MM.1S (cell line): ENCODE measurements at regions not wholly inside any gene's neighbourhood (a gene's known extent, or its start where the extent isn't known, plus 50 kb on each side); places are given as distances from the start of the nearest gene placed in this dataset.

Experiments used
- DNase-seq: peaks from one replicate; pipeline ENCODE4 v3.0.0-alpha.2; 2015
- H2AFZ ChIP-seq: fragments of 300-600 bp; sonication (generic); 2 replicates; pipeline ENCODE4 v1.6.0; 2016; ENCODE audit warnings: antibody characterized with exemption, low read length
- H3F3A ChIP-seq: fragments of 300-600 bp; sonication (generic); 2 replicates; pipeline ENCODE4 v1.6.1; 2016; ENCODE audit warnings: mild to moderate bottlenecking, antibody characterized with exemption, low read length, moderate library complexity, mixed read lengths; ENCODE audit not compliant: insufficient read depth
- H3K27ac ChIP-seq: fragments of 300-600 bp; sonication (generic); 2 replicates; pipeline ENCODE4 v1.5.1; 2016; ENCODE audit warnings: mild to moderate bottlenecking, low read length
- H3K27me3 ChIP-seq: fragments of 300-600 bp; sonication (generic); replicated peaks from 2 replicates; pipeline ENCODE4 v1.6.0; 2016; ENCODE audit warnings: low read length; ENCODE audit not compliant: insufficient read depth
- H3K36me3 ChIP-seq: fragments of 300-600 bp; sonication (generic); replicated peaks from 2 replicates; pipeline ENCODE4 v1.6.1; 2016; ENCODE audit warnings: mild to moderate bottlenecking, low read length, mixed read lengths; ENCODE audit not compliant: insufficient read depth
- H3K4me1 ChIP-seq: fragments of 300-600 bp; sonication (generic); 2 replicates; pipeline ENCODE4 v1.6.1; 2016; ENCODE audit warnings: low read length, mixed read lengths
- H3K4me2 ChIP-seq: fragments of 300-600 bp; sonication (generic); 2 replicates; pipeline ENCODE4 v1.6.0; 2016; ENCODE audit warnings: low read depth, low read length
- H3K4me3 ChIP-seq: fragments of 300-600 bp; sonication (generic); 2 replicates; pipeline ENCODE4 v1.5.1; 2016; ENCODE audit warnings: low read length, mixed read lengths
- H3K79me2 ChIP-seq: fragments of 300-600 bp; sonication (generic); 2 replicates; pipeline ENCODE4 v1.6.1; 2016; ENCODE audit warnings: mixed run types, low read length, mixed read lengths
- H3K9ac ChIP-seq: fragments of 300-600 bp; sonication (generic); 2 replicates; pipeline ENCODE4 v1.6.1; 2016; ENCODE audit warnings: low read length, mixed read lengths
- H3K9me2 ChIP-seq: fragments of 300-600 bp; sonication (generic); replicated peaks from 2 replicates; pipeline ENCODE4 v1.6.1; 2016; ENCODE audit warnings: mild to moderate bottlenecking, low read length, mixed read lengths; ENCODE audit not compliant: insufficient read depth
- H3K9me3 ChIP-seq: fragments of 300-600 bp; sonication (generic); replicated peaks from 2 replicates; pipeline ENCODE4 v1.6.1; 2016; ENCODE audit warnings: mild to moderate bottlenecking, low read length, mixed read lengths; ENCODE audit not compliant: insufficient read depth
- H4K20me1 ChIP-seq: fragments of 300-600 bp; sonication (generic); 2 replicates; pipeline ENCODE4 v1.6.1; 2016; ENCODE audit warnings: mild to moderate bottlenecking, low read length, moderate library complexity, mixed read lengths; ENCODE audit not compliant: insufficient read depth
- EZH2 ChIP-seq: fragments of 300-600 bp; sonication (generic); optimal IDR thresholded peaks from 2 replicates; pipeline ENCODE3; 2017; ENCODE audit warnings: low read depth, mild to moderate bottlenecking, antibody characterized with exemption, low read length, mixed read lengths
- EZH2phosphoT487 ChIP-seq: fragments of 300-600 bp; sonication (generic); IDR thresholded peaks from 2 replicates; pipeline ENCODE4 v1.6.1; 2018; ENCODE audit warnings: antibody characterized with exemption, low read length
- TF ChIP-seq, protein P1 (sequence below): fragments of 300-600 bp; sonication (generic); IDR thresholded peaks from 2 replicates; pipeline ENCODE4 v1.5.1; 2016; ENCODE audit warnings: antibody characterized with exemption, low read length, mixed read lengths

GRCh38 chr6:21414065-21414464, 179.5 kb upstream of the SOX4 start:
- no peaks in the 10 kb centered on the region for H3K36me3 ChIP-seq
- no peaks in the 10 kb centered on the region for H3K9me2 ChIP-seq
- H2AFZ ChIP-seq, result no peak overlapping the region
- TF ChIP-seq, protein P1, sequence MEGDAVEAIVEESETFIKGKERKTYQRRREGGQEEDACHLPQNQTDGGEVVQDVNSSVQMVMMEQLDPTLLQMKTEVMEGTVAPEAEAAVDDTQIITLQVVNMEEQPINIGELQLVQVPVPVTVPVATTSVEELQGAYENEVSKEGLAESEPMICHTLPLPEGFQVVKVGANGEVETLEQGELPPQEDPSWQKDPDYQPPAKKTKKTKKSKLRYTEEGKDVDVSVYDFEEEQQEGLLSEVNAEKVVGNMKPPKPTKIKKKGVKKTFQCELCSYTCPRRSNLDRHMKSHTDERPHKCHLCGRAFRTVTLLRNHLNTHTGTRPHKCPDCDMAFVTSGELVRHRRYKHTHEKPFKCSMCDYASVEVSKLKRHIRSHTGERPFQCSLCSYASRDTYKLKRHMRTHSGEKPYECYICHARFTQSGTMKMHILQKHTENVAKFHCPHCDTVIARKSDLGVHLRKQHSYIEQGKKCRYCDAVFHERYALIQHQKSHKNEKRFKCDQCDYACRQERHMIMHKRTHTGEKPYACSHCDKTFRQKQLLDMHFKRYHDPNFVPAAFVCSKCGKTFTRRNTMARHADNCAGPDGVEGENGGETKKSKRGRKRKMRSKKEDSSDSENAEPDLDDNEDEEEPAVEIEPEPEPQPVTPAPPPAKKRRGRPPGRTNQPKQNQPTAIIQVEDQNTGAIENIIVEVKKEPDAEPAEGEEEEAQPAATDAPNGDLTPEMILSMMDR, result no peak
- TF ChIP-seq EZH2phosphoT487 (no peak), EZH2 (no peak)
- H3K9ac ChIP-seq, result no peak overlapping the region
- H3K4me1 ChIP-seq, result no peaks in the 10 kb centered on the region
- no peaks in the 10 kb centered on the region for H3F3A ChIP-seq
- no peaks in the 10 kb centered on the region for H4K20me1 ChIP-seq
- H3K4me2 ChIP-seq, result no peak overlapping the region
- H3K27ac ChIP-seq, result no peak overlapping the region
- no peaks in the 10 kb centered on the region for H3K27me3 ChIP-seq
- H3K9me3 ChIP-seq, result no peaks in the 10 kb centered on the region
- DNase-seq, result no peak
- no peak overlapping the region for H3K4me3 ChIP-seq
- no peaks in the 10 kb centered on the region for H3K79me2 ChIP-seq

- Histone ChIP-seq H3K79me2 (no peaks in the 10 kb centered on the region), H3K9ac (no peak overlapping the region), H3F3A (no peaks in the 10 kb centered on the region), H3K27ac (no peak overlapping the region), H3K4me1 (no peaks in the 10 kb centered on the region), H2AFZ (no peak overlapping the region), H3K4me3 (no peak overlapping the region), H3K9me2 (no peaks in the 10 kb centered on the region), H3K4me2 (no peak overlapping the region), H3K36me3 (no peaks in the 10 kb centered on the region), H3K27me3 (no peaks in the 10 kb centered on the region), H4K20me1 (no peaks in the 10 kb centered on the region), H3K9me3 (no peaks in the 10 kb centered on the region)
- TF ChIP-seq, protein P1, result no peak
- no peak for TF ChIP-seq EZH2
- no peak for TF ChIP-seq EZH2phosphoT487
- DNase-seq, result no peak
Measured at GRCh38 chr6:21420146-21420878, 173.2 kb upstream of the SOX4 start.

DNA sequence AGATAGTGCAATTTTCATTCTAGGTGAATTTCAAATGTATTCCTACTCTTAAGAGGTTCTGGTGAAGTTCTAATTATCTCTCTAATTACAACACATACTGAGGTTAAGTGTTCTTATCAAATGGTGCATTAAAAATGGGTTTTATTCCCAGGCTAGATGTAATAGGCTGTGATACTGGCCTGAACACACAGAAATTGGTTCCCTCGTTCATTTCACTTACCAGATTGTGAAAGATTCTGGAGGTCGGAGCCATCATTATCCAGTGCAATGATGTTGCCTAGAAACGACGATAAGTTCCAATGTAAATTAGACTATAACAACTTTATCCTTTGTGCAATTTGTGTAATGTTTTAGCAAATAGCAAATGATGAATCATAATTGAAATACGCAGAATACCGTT, 172.6 kb upstream of the SOX4 start:
- no peak overlapping the region for H3K9ac ChIP-seq
- H3K4me3 ChIP-seq, result no peak overlapping the region
- no peaks in the 10 kb centered on the region for H3F3A ChIP-seq
- no peaks in the 10 kb centered on the region for H4K20me1 ChIP-seq
- TF ChIP-seq EZH2, result no peak
- no peak for TF ChIP-seq EZH2phosphoT487
- TF ChIP-seq, protein P1, result no peak
- no peaks in the 10 kb centered on the region for H3K9me3 ChIP-seq
- no peaks in the 10 kb centered on the region for H3K4me1 ChIP-seq
- DNase-seq, result no peak
- no peaks in the 10 kb centered on the region for H3K9me2 ChIP-seq
- no peaks in the 10 kb centered on the region for H3K27me3 ChIP-seq
- H3K4me2 ChIP-seq, result no peak overlapping the region
- no peak overlapping the region for H2AFZ ChIP-seq
- no peaks in the 10 kb centered on the region for H3K79me2 ChIP-seq
- H3K27ac ChIP-seq, result no peak overlapping the region
- H3K36me3 ChIP-seq, result no peaks in the 10 kb centered on the region
